AG09309 (cell line): ENCODE measurements at regions not wholly inside any gene's neighbourhood (a gene's known extent, or its start where the extent isn't known, plus 50 kb on each side); places are given as distances from the start of the nearest gene placed in this dataset.
A peak's percentile ranks its signal among the peaks of the same experiment; 100 is the strongest.
"Not testable (repeated sequence)": the region's sequence is repeated elsewhere in the genome, so short reads cannot be mapped to it uniquely, and the experiment has no call there.

Experiments
- DNase-seq: peaks from one replicate; pipeline ENCODE4 v3.0.0-alpha.2; 2010; ENCODE audit warnings: low read depth
- H3K4me3 ChIP-seq: 2 replicates; pipeline ENCODE4 v1.5.1; 2011; ENCODE audit warnings: mild to moderate bottlenecking, low read depth, low read length, moderate library complexity; ENCODE audit not compliant: control insufficient read depth
- TF ChIP-seq, protein P1 (sequence below): IDR thresholded peaks from 2 replicates; pipeline ENCODE4 v1.5.1; 2011; ENCODE audit warnings: mild to moderate bottlenecking, low read depth, low read length, inconsistent platforms; ENCODE audit not compliant: insufficient read depth, control insufficient read depth; ENCODE audit errors: missing control alignments

DNA sequence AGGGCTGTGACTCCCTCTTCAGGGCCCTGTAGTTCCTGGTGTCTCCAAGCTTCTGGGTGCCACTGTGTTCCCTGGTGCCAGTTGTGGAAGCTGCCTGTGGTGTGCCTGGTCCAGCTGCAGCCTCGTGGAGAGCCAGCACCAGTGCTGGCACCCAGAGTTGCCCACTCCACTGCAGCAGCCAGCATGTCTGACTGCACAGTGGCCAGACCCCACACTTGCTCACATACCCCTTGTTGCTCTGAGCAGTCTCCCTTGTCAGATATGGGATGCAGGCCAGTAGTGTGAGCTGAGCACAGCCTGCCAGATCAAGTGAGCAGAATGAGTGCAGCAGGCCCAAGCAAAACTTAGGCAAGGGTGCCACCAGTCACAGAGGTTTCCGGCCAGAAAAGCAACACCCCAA is 108.6 kb downstream of the ZMAT1 start:
- TF ChIP-seq, protein P1, sequence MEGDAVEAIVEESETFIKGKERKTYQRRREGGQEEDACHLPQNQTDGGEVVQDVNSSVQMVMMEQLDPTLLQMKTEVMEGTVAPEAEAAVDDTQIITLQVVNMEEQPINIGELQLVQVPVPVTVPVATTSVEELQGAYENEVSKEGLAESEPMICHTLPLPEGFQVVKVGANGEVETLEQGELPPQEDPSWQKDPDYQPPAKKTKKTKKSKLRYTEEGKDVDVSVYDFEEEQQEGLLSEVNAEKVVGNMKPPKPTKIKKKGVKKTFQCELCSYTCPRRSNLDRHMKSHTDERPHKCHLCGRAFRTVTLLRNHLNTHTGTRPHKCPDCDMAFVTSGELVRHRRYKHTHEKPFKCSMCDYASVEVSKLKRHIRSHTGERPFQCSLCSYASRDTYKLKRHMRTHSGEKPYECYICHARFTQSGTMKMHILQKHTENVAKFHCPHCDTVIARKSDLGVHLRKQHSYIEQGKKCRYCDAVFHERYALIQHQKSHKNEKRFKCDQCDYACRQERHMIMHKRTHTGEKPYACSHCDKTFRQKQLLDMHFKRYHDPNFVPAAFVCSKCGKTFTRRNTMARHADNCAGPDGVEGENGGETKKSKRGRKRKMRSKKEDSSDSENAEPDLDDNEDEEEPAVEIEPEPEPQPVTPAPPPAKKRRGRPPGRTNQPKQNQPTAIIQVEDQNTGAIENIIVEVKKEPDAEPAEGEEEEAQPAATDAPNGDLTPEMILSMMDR = no peak
- no peak for DNase-seq
- H3K4me3 ChIP-seq = no peak overlapping the region

DNA sequence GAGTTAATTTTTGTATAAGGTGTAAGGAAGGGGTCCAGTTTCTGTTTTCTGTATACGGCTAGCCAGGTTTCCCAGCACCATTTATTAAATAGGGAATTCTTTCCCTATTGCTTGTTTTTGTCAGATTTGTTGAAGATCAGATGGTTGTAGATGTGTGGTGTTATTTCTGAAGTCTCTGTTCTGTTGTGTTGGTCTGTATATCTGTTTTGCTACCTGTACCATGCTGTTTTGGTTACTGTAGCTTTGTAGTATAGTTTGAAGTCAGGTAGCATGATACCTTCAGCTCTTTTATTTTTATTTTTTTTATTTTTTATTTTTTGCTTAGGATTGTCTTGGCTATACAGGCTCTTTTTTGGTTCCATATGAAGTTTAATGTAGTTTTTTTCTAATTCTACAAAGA is 114.1 kb downstream of the ZMAT1 start:
- H3K4me3 ChIP-seq, DNase-seq: not testable (repeated sequence)

DNA sequence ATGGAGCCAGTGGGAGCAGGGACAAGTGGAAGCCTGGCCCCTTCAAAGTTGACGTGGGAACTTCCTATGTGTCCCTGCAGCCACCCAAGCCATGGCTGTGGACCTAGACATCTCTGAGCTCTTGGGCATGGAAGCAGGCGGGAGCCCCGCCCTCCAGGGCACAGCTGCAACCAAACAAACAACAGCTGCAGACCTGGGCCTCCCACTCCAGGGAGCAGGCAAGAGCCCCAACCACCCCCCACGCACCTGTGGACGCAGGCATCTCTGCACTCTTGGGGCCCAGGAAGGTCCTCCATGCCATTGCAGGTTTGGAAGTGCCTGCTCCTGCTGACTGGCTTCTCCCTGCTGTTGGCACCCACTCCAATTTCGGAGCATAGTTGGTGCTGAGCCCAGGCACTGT is 118.6 kb downstream of the ZMAT1 start:
- DNase-seq = no peak
- TF ChIP-seq, protein P1 = no peak
- H3K4me3 ChIP-seq = no peak overlapping the region

DNA sequence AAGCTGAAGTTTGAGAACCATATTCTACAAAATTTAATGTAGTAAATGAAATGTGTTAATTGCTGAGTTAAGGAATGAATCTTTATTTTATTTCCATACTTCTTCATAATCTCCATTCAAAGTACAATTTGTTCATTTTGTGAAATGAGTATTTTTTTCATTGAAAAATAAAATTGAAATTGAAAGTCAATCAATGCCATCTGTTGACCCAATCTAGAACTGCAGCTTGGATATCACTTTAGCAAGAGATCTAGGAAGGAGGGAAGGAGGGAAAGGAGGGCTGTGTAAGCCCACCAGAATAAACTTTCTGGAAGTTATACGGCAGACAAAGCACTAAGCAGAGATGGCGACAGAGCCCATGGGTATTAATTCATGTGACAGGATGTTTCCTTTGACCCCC is 128.4 kb downstream of the ZMAT1 start:
- TF ChIP-seq, protein P1 = peak; percentile 51
- no peak overlapping the region for H3K4me3 ChIP-seq
- DNase-seq = no peak

DNA sequence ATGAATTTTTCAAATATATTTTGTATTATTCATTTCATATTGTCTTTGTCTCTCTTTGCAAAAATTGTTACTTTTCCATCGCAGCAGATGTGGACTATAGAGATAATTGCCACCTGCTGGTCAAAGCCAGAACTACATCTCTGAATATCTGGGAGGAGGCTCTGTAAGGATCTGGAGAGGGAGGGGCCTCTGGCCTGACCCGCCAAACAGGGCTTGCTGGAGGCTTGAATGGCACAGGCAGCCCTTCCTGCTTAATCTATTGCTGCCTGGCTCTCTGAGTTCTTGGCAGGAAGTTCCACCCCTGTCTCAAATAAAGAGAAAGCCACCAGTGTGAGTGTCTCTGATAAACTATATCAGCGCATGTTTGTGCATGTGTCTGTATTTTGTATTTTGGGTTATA is 132.4 kb downstream of the ZMAT1 start:
- peak; percentile 64 for DNase-seq
- TF ChIP-seq, protein P1 = peak; percentile 67
- H3K4me3 ChIP-seq = no peak overlapping the region

DNA sequence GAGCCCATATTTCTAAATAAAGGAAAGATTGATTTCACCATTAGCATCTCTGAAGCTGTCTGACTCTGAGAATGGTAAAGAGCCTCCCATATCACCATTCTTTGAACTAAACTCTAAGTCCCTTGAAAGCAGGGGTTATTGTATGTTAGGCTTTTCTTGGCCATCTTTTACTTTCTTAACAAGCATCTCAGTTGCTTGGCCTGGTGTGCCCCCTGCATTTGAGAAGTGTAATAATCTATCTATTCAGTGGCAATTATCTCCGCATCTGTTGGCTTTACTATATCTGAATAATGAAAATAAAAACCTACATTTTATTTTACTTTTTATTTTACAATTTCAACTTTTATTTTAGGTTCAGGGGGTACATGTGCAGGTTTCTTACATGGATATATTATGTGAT is 128.3 kb upstream of the ARMCX2 start:
- DNase-seq = no peak
- TF ChIP-seq, protein P1 = no peak

DNA sequence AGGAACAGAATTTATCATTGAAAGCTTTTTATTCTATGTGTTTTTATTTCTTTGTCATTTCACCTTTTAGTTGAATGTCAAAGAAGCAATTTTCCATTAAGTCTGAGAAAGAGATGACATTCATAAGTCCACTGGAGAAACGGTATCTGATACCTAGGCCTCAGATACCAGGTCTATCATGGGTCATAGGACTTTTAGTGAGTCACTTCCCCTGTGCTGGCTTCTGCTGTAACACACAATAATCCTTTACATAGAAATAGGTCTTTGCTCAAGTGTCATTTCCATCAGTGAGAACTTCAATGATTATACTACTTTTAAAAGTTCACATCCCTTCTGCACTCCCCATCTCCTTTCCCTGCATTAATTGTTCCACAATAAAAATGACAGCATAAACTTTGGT is 125.5 kb upstream of the ARMCX2 start:
- DNase-seq = no peak
- TF ChIP-seq, protein P1 = no peak
- H3K4me3 ChIP-seq = no peak overlapping the region

More for the DNA sequence above, 128.3 kb upstream of the ARMCX2 start:
- H3K4me3 ChIP-seq = no peak overlapping the region

DNA sequence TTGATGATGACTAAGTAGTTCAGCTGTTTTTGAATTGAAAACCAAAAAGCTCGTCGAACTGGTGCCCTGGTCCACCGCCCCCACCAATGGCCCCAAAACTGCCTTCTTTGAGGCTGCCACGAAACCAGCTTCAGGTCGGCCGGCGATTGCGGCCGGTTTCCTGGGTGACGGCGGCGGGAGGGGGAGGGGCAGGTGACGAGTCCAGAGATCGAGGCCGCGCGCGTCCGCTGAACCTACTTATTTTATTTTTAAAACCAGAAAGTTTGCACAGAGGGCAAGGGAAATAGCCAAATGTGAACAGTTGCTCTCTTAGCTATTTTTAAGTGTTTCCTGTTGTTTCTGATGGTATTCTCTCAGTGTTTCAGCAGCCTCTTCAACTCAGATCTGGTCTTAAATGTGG is 120.8 kb upstream of the ARMCX2 start:
- not testable (repeated sequence) for DNase-seq, H3K4me3 ChIP-seq
